K562 (cell line): ENCODE measurements at regions not wholly inside any gene's neighbourhood (a gene's known extent, or its start where the extent isn't known, plus 50 kb on each side); places are given as distances from the start of the nearest gene placed in this dataset.

ENCODE experiments used
- ATAC-seq: fragments of 200-7000 bp; cut with Tn5 transposase; 3 replicates; pipeline ENCODE4 v1.9.1; 2020; ENCODE audit warnings: moderate library complexity
- BruUV-seq: library from RNA; stranded (reverse); fragments of 400-500 nt; replicated peaks from 2 replicates; lab custom pipeline; 2021; lab: Mats Ljungman, UMichigan
- CTCF ChIA-PET: fragments of 300-600 bp; formaldehyde crosslinking; extraction: SDS; loops from one replicate; lab custom pipeline; 2021; ENCODE audit warnings: low intra/inter-chr PET ratio; lab: Yijun Ruan, JAX
- POLR2A ChIA-PET: fragments of 300-600, 350-650 bp; sonication (Branson Sonifier 250); formaldehyde crosslinking; extraction: SDS; loops from one replicate; lab custom pipeline; 2021; ENCODE audit warnings: antibody characterized with exemption, inconsistent platforms; lab: Yijun Ruan, JAX
- DNase-seq, 4 experiments: peaks; one replicate each; pipeline versions ENCODE4 v3.0.0 to v3.0.0-alpha.2; 2011 to 2018; ENCODE audit warnings: low spot score in 3 of 4, mixed read lengths in 3 of 4; ENCODE audit errors: extremely low read depth in 1 of 4
- FAIRE-seq: peaks from 2 replicates; lab custom pipeline; 2011; peaks lifted over from hg19 to GRCh38; lab: Jason Lieb, UNC
- H2AFZ ChIP-seq: 2 replicates; pipeline ENCODE4 v1.6.0; 2011; ENCODE audit warnings: low read depth, low read length, control low read depth, inconsistent platforms
- H3K27ac ChIP-seq: fragments of 200-600 bp; 3 replicates; pipeline ENCODE4 v1.8.0; 2011; ENCODE audit warnings: low read depth, mild to moderate bottlenecking, control low read depth, inconsistent platforms, low read length, moderate library complexity, mixed read lengths; ENCODE audit errors: extremely low read depth
- H3K27me3 ChIP-seq, 2 experiments: fragments of 300-600 bp in 1 of 2; 2 replicates in 1 of 2; 3 replicates in 1 of 2; pipeline versions ENCODE4 v1.6.0 to v1.8.0; 2011; ENCODE audit warnings: inconsistent platforms in 2 of 2, low read length in 2 of 2, mild to moderate bottlenecking in 1 of 2, mixed read lengths in 1 of 2, moderate library complexity in 1 of 2; ENCODE audit not compliant: control insufficient read depth in 2 of 2, insufficient read depth in 2 of 2
- H3K36me3 ChIP-seq: fragments of 300-600 bp; 3 replicates; pipeline ENCODE4 v1.8.0; 2011; ENCODE audit warnings: mild to moderate bottlenecking, low read length, inconsistent platforms; ENCODE audit not compliant: control insufficient read depth, insufficient read depth
- H3K4me1 ChIP-seq, 2 experiments: fragments of 200-600 bp in 1 of 2; replicated peaks in 1 of 2; 2 replicates in 1 of 2; 3 replicates in 1 of 2; pipeline versions ENCODE4 v1.5.1 to v1.8.0; 2011; ENCODE audit warnings: inconsistent platforms in 2 of 2, low read length in 2 of 2, mild to moderate bottlenecking in 1 of 2, mixed read lengths in 1 of 2, moderate library complexity in 1 of 2; ENCODE audit not compliant: control insufficient read depth in 2 of 2, insufficient read depth in 2 of 2
- H3K4me2 ChIP-seq: 2 replicates; pipeline ENCODE4 v1.6.1; 2011; ENCODE audit warnings: low read length, control low read depth, inconsistent platforms, mixed read lengths; ENCODE audit not compliant: insufficient read depth
- H3K4me3 ChIP-seq: fragments of 200-600 bp; sonication (generic), shearing (Covaris generic); 2 replicates; pipeline ENCODE4 v1.5.1; 2016; ENCODE audit warnings: control low read depth, inconsistent platforms
- H3K79me2 ChIP-seq: fragments of 200-600 bp; 3 replicates; pipeline ENCODE4 v1.8.0; 2011; ENCODE audit warnings: low read length, inconsistent platforms; ENCODE audit not compliant: control insufficient read depth, insufficient read depth
- H3K9ac ChIP-seq, 2 experiments: 2 replicates each; pipeline versions ENCODE4 v1.6.0 to v1.6.1; 2011; ENCODE audit warnings: low read depth in 2 of 2, low read length in 2 of 2, control low read depth in 1 of 2, inconsistent platforms in 1 of 2, mild to moderate bottlenecking in 1 of 2, mixed read lengths in 1 of 2; ENCODE audit not compliant: insufficient read depth in 1 of 2
- H3K9me1 ChIP-seq: one replicate; pipeline ENCODE4 v1.6.0; 2011; ENCODE audit warnings: inconsistent platforms, mild to moderate bottlenecking, low read length, moderate library complexity; ENCODE audit not compliant: control insufficient read depth, insufficient read depth
- H3K9me3 ChIP-seq: replicated peaks from 2 replicates; pipeline ENCODE4 v1.5.1; 2011; ENCODE audit warnings: low read depth, low read length, inconsistent platforms; ENCODE audit not compliant: control insufficient read depth, insufficient read depth
- H4K20me1 ChIP-seq: replicated peaks from 2 replicates; pipeline ENCODE4 v1.6.1; 2011; ENCODE audit warnings: low read length, inconsistent platforms, mixed read lengths; ENCODE audit not compliant: control insufficient read depth, insufficient read depth
- ARID3B ChIP-seq: fragments of 250-450 bp; sonication (Bioruptor Pico); IDR thresholded peaks from 2 replicates; pipeline ENCODE4 v1.4.0; 2020; ENCODE audit warnings: borderline replicate concordance
- CTCFL ChIP-seq: IDR thresholded peaks from 2 replicates; pipeline ENCODE4 v1.6.1; 2011; ENCODE audit warnings: borderline replicate concordance, low read depth, mild to moderate bottlenecking, moderate library complexity, low read length; ENCODE audit not compliant: insufficient read depth, poor library complexity, severe bottlenecking
- ETS1 ChIP-seq: conservative IDR thresholded peaks from 2 replicates; pipeline ENCODE4 v1.6.1; 2011; ENCODE audit warnings: low read depth, mild to moderate bottlenecking, low read length; ENCODE audit not compliant: control insufficient read depth
- NFIC ChIP-seq: fragments of 450-650 bp; IDR thresholded peaks from 2 replicates; pipeline ENCODE4 v1.6.1; 2017; ENCODE audit warnings: mild to moderate bottlenecking, inconsistent platforms
- OTX1 ChIP-seq: fragments of 450-650 bp; formaldehyde crosslinking; IDR thresholded peaks from 2 replicates; pipeline ENCODE4 v1.4.0; 2022; ENCODE audit warnings: mild to moderate bottlenecking
- RNF2 ChIP-seq: sonication (generic); IDR thresholded peaks from 2 replicates; pipeline ENCODE4 v1.6.1; 2016
- SLC30A9 ChIP-seq: fragments of 250-450 bp; sonication (Bioruptor Pico); IDR thresholded peaks from 2 replicates; pipeline ENCODE4 v1.8.0; 2022; ENCODE audit warnings: mild to moderate bottlenecking, moderate library complexity
- SUPT5H ChIP-seq: fragments of 450-650 bp; IDR thresholded peaks from 2 replicates; pipeline ENCODE4 v1.6.1; 2016
- THAP12 ChIP-seq: fragments of 250-450 bp; sonication (Bioruptor Pico); IDR thresholded peaks from 2 replicates; pipeline ENCODE4 v1.9.0; 2021; ENCODE audit warnings: mild to moderate bottlenecking, inconsistent platforms
- ZC3H11A ChIP-seq: IDR thresholded peaks from 2 replicates; pipeline ENCODE4 v1.6.1; 2012; ENCODE audit warnings: low read depth, low read length, improper control_type of control experiment
- ZMIZ1 ChIP-seq, 2 experiments: fragments of 150-350 bp in 1 of 2; IDR thresholded peaks; 2 replicates each; pipeline ENCODE4 v1.6.1; 2012 to 2016; ENCODE audit warnings: low read depth in 2 of 2, low read length in 2 of 2, mild to moderate bottlenecking in 1 of 2, moderate library complexity in 1 of 2
- ZNF57 ChIP-seq: fragments of 450-650 bp; formaldehyde crosslinking; IDR thresholded peaks from 2 replicates; pipeline ENCODE4 v1.4.0; 2020; ENCODE audit warnings: mild to moderate bottlenecking, moderate library complexity
- ZNF778 ChIP-seq: fragments of 450-650 bp; formaldehyde crosslinking; IDR thresholded peaks from 2 replicates; pipeline ENCODE4 v1.4.0; 2020; ENCODE audit warnings: mild to moderate bottlenecking, moderate library complexity
- WGBS: fragments of 100-300 bp; shearing (Covaris generic); methylation state at CpG from one replicate; pipeline ENCODE4 v1.1.6; 2016; ENCODE audit warnings: low coverage, mixed read lengths; ENCODE audit not compliant: insufficient coverage; ENCODE audit errors: missing lambda C conversion rate; 5-methylcytosine and 5-hydroxymethylcytosine counted together
- in situ Hi-C: fragments of 300-500 bp; cut with MboI; formaldehyde crosslinking; loops from 4 replicates; pipeline ENCODE4 v1.15.0; 2018; ENCODE audit warnings: inconsistent platforms, mixed read lengths
- intact Hi-C: fragments of 100-400 bp; cut with micrococcal nuclease; formaldehyde crosslinking; loops from 2 replicates; pipeline ENCODE4 v1.14.2; 2022

GRCh38 chr9:79289856-79290255 is 281.9 kb upstream of the TLE4 start:
- Histone ChIP-seq H3K9ac (no peak overlapping the region), H2AFZ (no peak overlapping the region), H3K27me3 (no peaks in the 10 kb centered on the region), H3K36me3 (no peaks in the 10 kb centered on the region), H3K79me2 (no peaks in the 10 kb centered on the region), H3K27ac (no peak overlapping the region)
- CTCF ChIA-PET = no interaction called here
- POLR2A ChIA-PET = no interaction called here
- no peak for TF ChIP-seq ETS1
- no peak for TF ChIP-seq ZNF57
- TF ChIP-seq CTCFL = no peak
- TF ChIP-seq SLC30A9 (CRISPR knock-in tag) = no peak
- no peak for TF ChIP-seq RNF2
- TF ChIP-seq ZNF778 (CRISPR knock-in tag) = no peak
- no peak for TF ChIP-seq THAP12 (CRISPR knock-in tag)
- TF ChIP-seq SUPT5H = no peak
- TF ChIP-seq OTX1 (CRISPR knock-in tag) = no peak
- no peak for TF ChIP-seq ZC3H11A
- TF ChIP-seq ZMIZ1 (IDR thresholded peaks at IDR 0.05; ENCODE audit: low read depth in 2 of 2, low read length in 2 of 2) = no peak
- TF ChIP-seq ARID3B = no peak
- TF ChIP-seq NFIC = no peak
- TF ChIP-seq, all 486 proteins: peak for 0
- ATAC-seq (no peak), FAIRE-seq (no peak), DNase-seq (no peak)
- in situ Hi-C loops = no loop called here
- intact Hi-C loops = no loop called here
- H3K4me2 ChIP-seq = no peak overlapping the region
- no peaks in the 10 kb centered on the region for H3K9me3 ChIP-seq
- WGBS = 0% methylated on average over 3 of the region's 3 CpGs
- BruUV-seq = no TSS peak
- no peaks in the 10 kb centered on the region for H3K4me1 ChIP-seq
- no peaks in the 10 kb centered on the region for H3K9me1 ChIP-seq
- no peak overlapping the region for H3K4me3 ChIP-seq
- no peaks in the 10 kb centered on the region for H4K20me1 ChIP-seq
